ENCODE measurements at regions not wholly inside any gene's neighbourhood (a gene's known extent, or its start where the extent isn't known, plus 50 kb on each side); places are given as distances from the start of the nearest gene placed in this dataset.

DNA sequence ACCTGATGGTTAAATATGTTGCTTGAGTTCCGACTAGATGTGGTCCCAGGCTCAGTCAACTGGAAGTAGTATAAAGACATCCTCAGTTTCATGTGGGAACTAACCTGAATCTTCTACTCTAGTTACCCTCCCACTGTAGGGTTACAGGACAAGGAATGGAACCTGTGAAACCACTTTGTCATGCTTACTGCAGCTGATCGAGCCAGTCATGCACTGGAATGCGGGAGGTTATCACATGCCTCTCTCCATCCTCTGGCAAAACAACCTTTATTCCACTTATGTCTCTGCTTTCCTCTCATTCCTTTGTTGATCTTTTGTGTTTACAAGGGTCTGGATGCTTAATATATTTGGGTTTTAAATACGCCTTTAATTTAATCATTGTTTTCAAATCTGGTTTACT lies 111.9 kb upstream of the DDHD1 start:
- TF ChIP-seq, protein P1, sequence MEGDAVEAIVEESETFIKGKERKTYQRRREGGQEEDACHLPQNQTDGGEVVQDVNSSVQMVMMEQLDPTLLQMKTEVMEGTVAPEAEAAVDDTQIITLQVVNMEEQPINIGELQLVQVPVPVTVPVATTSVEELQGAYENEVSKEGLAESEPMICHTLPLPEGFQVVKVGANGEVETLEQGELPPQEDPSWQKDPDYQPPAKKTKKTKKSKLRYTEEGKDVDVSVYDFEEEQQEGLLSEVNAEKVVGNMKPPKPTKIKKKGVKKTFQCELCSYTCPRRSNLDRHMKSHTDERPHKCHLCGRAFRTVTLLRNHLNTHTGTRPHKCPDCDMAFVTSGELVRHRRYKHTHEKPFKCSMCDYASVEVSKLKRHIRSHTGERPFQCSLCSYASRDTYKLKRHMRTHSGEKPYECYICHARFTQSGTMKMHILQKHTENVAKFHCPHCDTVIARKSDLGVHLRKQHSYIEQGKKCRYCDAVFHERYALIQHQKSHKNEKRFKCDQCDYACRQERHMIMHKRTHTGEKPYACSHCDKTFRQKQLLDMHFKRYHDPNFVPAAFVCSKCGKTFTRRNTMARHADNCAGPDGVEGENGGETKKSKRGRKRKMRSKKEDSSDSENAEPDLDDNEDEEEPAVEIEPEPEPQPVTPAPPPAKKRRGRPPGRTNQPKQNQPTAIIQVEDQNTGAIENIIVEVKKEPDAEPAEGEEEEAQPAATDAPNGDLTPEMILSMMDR (IDR thresholded peaks at IDR 0.05; ENCODE audit: borderline replicate concordance, extremely low read depth, insufficient read depth), result no peak
- peaks cover 0 to 11% (median 0%) of the 10 kb centered on the region in 3 donors for H3K9me3 ChIP-seq (ENCODE audit: control insufficient read depth in 2 of 3, insufficient read depth in 1 of 3, low read length in 3 of 3)
- no peak for DNase-seq
- no peak overlapping the region for H3K4me3 ChIP-seq (ENCODE audit: low read length in 3 of 3)
- no peaks in the 10 kb centered on the region for H3K36me3 ChIP-seq (ENCODE audit: control insufficient read depth in 2 of 3, insufficient read depth in 3 of 3, low read length in 3 of 3)
- no peak overlapping the region for H3K9ac ChIP-seq (ENCODE audit: low read length in 3 of 3)
- intact Hi-C loops (cut with DNase I), result no loop called here
- H3K27ac ChIP-seq (ENCODE audit: low read depth in 2 of 2, low read length in 2 of 2), result no peak overlapping the region
- no peak for FAIRE-seq
- H3K4me1 ChIP-seq (ENCODE audit: control insufficient read depth in 2 of 3, insufficient read depth in 2 of 3, low read depth in 1 of 3, low read length in 3 of 3), result no peaks in the 10 kb centered on the region
- H3K27me3 ChIP-seq (ENCODE audit: control insufficient read depth, insufficient read depth, low read length), result no peaks in the 10 kb centered on the region

GRCh38 chr14:53260928-53261327 lies 107.8 kb upstream of the DDHD1 start:
- no peak for DNase-seq
- intact Hi-C loops (cut with DNase I), result no loop called here
- Histone ChIP-seq H3K9ac (ENCODE audit: low read length in 3 of 3) (no peak overlapping the region), H3K27me3 (ENCODE audit: control insufficient read depth, insufficient read depth, low read length) (no peaks in the 10 kb centered on the region), H3K4me1 (ENCODE audit: control insufficient read depth in 2 of 3, insufficient read depth in 2 of 3, low read depth in 1 of 3, low read length in 3 of 3) (no peaks in the 10 kb centered on the region), H3K36me3 (ENCODE audit: control insufficient read depth in 2 of 3, insufficient read depth in 3 of 3, low read length in 3 of 3) (no peaks in the 10 kb centered on the region), H3K4me3 (ENCODE audit: low read length in 3 of 3) (no peak overlapping the region), H3K9me3 (ENCODE audit: control insufficient read depth in 2 of 3, insufficient read depth in 1 of 3, low read length in 3 of 3) (peaks cover 0 to 11% (median 0%) of the 10 kb centered on the region in 3 donors), H3K27ac (ENCODE audit: low read depth in 2 of 2, low read length in 2 of 2) (no peak overlapping the region)
- TF ChIP-seq, protein P1 (IDR thresholded peaks at IDR 0.05; ENCODE audit: borderline replicate concordance, extremely low read depth, insufficient read depth), result no peak
- no peak for FAIRE-seq

GRCh38 chr14:53260286-53260685 lies 107.2 kb upstream of the DDHD1 start:
- TF ChIP-seq, protein P1 (IDR thresholded peaks at IDR 0.05; ENCODE audit: borderline replicate concordance, extremely low read depth, insufficient read depth), result no peak
- Histone ChIP-seq H3K4me3 (ENCODE audit: low read length in 3 of 3) (no peak overlapping the region), H3K4me1 (ENCODE audit: control insufficient read depth in 2 of 3, insufficient read depth in 2 of 3, low read depth in 1 of 3, low read length in 3 of 3) (no peaks in the 10 kb centered on the region), H3K27ac (ENCODE audit: low read depth in 2 of 2, low read length in 2 of 2) (no peak overlapping the region), H3K27me3 (ENCODE audit: control insufficient read depth, insufficient read depth, low read length) (no peaks in the 10 kb centered on the region), H3K9ac (ENCODE audit: low read length in 3 of 3) (no peak overlapping the region), H3K36me3 (ENCODE audit: control insufficient read depth in 2 of 3, insufficient read depth in 3 of 3, low read length in 3 of 3) (no peaks in the 10 kb centered on the region), H3K9me3 (ENCODE audit: control insufficient read depth in 2 of 3, insufficient read depth in 1 of 3, low read length in 3 of 3) (peaks cover 0 to 15% (median 0%) of the 10 kb centered on the region in 3 donors)
- FAIRE-seq (no peak), DNase-seq (no peak)
- intact Hi-C loops (cut with DNase I), result no loop called here

DNA sequence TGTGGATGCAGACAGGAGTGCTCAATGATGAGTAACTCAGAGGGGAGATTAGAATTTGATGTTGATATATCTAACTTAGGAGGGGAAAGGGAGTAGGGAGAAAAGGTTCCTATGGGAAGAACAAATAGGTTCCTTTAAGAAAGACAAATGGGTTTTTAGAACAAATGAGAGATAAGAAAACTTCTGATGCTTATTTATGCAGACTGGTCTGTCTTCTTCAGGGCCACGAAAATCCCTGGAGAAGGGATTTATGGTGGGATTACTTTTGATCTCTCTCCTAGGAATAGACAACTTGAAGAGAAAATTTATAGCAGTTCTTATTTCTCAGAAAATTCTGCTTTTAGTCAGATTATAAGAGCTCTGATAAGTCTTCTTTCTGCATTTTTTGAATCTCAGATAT lies 99.0 kb upstream of the DDHD1 start:
- Histone ChIP-seq H3K27ac (ENCODE audit: low read depth in 2 of 2, low read length in 2 of 2) (no peak overlapping the region), H3K9me3 (ENCODE audit: control insufficient read depth in 2 of 3, insufficient read depth in 1 of 3, low read length in 3 of 3) (peaks cover 0 to 5% (median 0%) of the 10 kb centered on the region in 3 donors), H3K4me1 (ENCODE audit: control insufficient read depth in 2 of 3, insufficient read depth in 2 of 3, low read depth in 1 of 3, low read length in 3 of 3) (peaks cover 0 to 6% (median 0%) of the 10 kb centered on the region in 3 donors), H3K36me3 (ENCODE audit: control insufficient read depth in 2 of 3, insufficient read depth in 3 of 3, low read length in 3 of 3) (no peaks in the 10 kb centered on the region), H3K9ac (ENCODE audit: low read length in 3 of 3) (no peak overlapping the region), H3K4me3 (ENCODE audit: low read length in 3 of 3) (no peak overlapping the region), H3K27me3 (ENCODE audit: control insufficient read depth, insufficient read depth, low read length) (no peaks in the 10 kb centered on the region)
- FAIRE-seq, result no peak
- TF ChIP-seq, protein P1 (IDR thresholded peaks at IDR 0.05; ENCODE audit: borderline replicate concordance, extremely low read depth, insufficient read depth), result no peak
- no peak for DNase-seq
- intact Hi-C loops (cut with DNase I), result no loop called here
